BE2C (cell line): ENCODE measurements at regions not wholly inside any gene's neighbourhood (a gene's known extent, or its start where the extent isn't known, plus 50 kb on each side); places are given as distances from the start of the nearest gene placed in this dataset.

Source experiments
- DNase-seq: peaks from one replicate; pipeline ENCODE4 v3.0.0-alpha.2; 2020
- H3K27me3 ChIP-seq: fragments of 250-450 bp; sonication (Bioruptor Pico); 2 replicates; pipeline ENCODE4 v1.5.1; 2020; ENCODE audit warnings: mild to moderate bottlenecking
- H3K36me3 ChIP-seq: fragments of 250-450 bp; sonication (Bioruptor Pico); 2 replicates; pipeline ENCODE4 v1.5.1; 2020; ENCODE audit warnings: mild to moderate bottlenecking
- H3K4me1 ChIP-seq: fragments of 250-450 bp; sonication (Bioruptor Pico); 2 replicates; pipeline ENCODE4 v1.5.1; 2020
- H3K4me3 ChIP-seq: 2 replicates; pipeline ENCODE4 v1.5.1; 2011; ENCODE audit warnings: low read depth, low read length
- H3K9me3 ChIP-seq: fragments of 250-450 bp; sonication (Bioruptor Pico); 2 replicates; pipeline ENCODE4 v1.5.1; 2020
- CTCF ChIP-seq: IDR thresholded peaks from 2 replicates; pipeline ENCODE4 v1.5.1; 2012; ENCODE audit warnings: mild to moderate bottlenecking, low read depth, low read length

GRCh38 chr6:15116889-15117288 lies 129.0 kb upstream of the JARID2 start:
- Histone ChIP-seq H3K27me3 (no peaks in the 10 kb centered on the region), H3K4me3 (no peak overlapping the region), H3K4me1 (no peaks in the 10 kb centered on the region), H3K36me3 (no peaks in the 10 kb centered on the region), H3K9me3 (no peaks in the 10 kb centered on the region)
- no peak for DNase-seq
- TF ChIP-seq CTCF, result no peak

- no peak for DNase-seq
- Histone ChIP-seq H3K27me3 (no peaks in the 10 kb centered on the region), H3K36me3 (no peaks in the 10 kb centered on the region), H3K9me3 (no peaks in the 10 kb centered on the region), H3K4me3 (no peak overlapping the region), H3K4me1 (no peaks in the 10 kb centered on the region)
- TF ChIP-seq CTCF, result no peak
Measured at GRCh38 chr6:15121443-15121842, 124.4 kb upstream of the JARID2 start.

GRCh38 chr6:15121977-15122550 lies 123.8 kb upstream of the JARID2 start:
- H3K36me3 ChIP-seq, result no peaks in the 10 kb centered on the region
- no peak for TF ChIP-seq CTCF

GRCh38 chr6:15129887-15130286 lies 116.0 kb upstream of the JARID2 start:
- Histone ChIP-seq H3K36me3 (no peaks in the 10 kb centered on the region), H3K4me3 (no peak overlapping the region), H3K4me1 (no peaks in the 10 kb centered on the region), H3K27me3 (no peaks in the 10 kb centered on the region), H3K9me3 (no peaks in the 10 kb centered on the region)
- no peak for TF ChIP-seq CTCF
- no peak for DNase-seq

More at GRCh38 chr6:15121977-15122550, 123.8 kb upstream of the JARID2 start:
- Histone ChIP-seq H3K4me3 (no peak overlapping the region), H3K27me3 (no peaks in the 10 kb centered on the region), H3K4me1 (no peaks in the 10 kb centered on the region), H3K9me3 (no peaks in the 10 kb centered on the region)
- no peak for DNase-seq

GRCh38 chr6:15131234-15131633 lies 114.6 kb upstream of the JARID2 start:
- DNase-seq, result no peak
- Histone ChIP-seq H3K9me3 (no peaks in the 10 kb centered on the region), H3K36me3 (no peaks in the 10 kb centered on the region), H3K27me3 (no peaks in the 10 kb centered on the region), H3K4me1 (no peaks in the 10 kb centered on the region), H3K4me3 (no peak overlapping the region)
- no peak for TF ChIP-seq CTCF

GRCh38 chr6:15131651-15132061 lies 114.2 kb upstream of the JARID2 start:
- no peaks in the 10 kb centered on the region for H3K9me3 ChIP-seq
- no peak for DNase-seq
- no peak for TF ChIP-seq CTCF

More at GRCh38 chr6:15131651-15132061, 114.2 kb upstream of the JARID2 start:
- Histone ChIP-seq H3K36me3 (no peaks in the 10 kb centered on the region), H3K4me1 (no peaks in the 10 kb centered on the region), H3K27me3 (no peaks in the 10 kb centered on the region), H3K4me3 (no peak overlapping the region)
